Naive thymus-derived CD8-positive, alpha-beta T cell (primary cell): ENCODE measurements at regions not wholly inside any gene's neighbourhood (a gene's known extent, or its start where the extent isn't known, plus 50 kb on each side); places are given as distances from the start of the nearest gene placed in this dataset.

Source experiments
- ATAC-seq, 2 donors: fragments of 150-1000 bp; cut with Tn5 transposase in 1 of 2; sonication (Bioruptor Pico), chemical (Tn5 transposase) in 1 of 2; 1 replicate in 1 of 2; 2 replicates in 1 of 2; pipeline ENCODE4 v1.10.0; 2021; ENCODE audit warnings: mild to moderate bottlenecking in 2 of 2, moderate library complexity in 2 of 2
- POLR2A ChIA-PET: fragments of 350-600 bp; sonication (Branson Sonifier 250); formaldehyde crosslinking; loops from one replicate; lab custom pipeline; 2021; ENCODE audit warnings: antibody characterized with exemption; lab: Charles Lee
- DNase-seq, 10 donors: peaks; one replicate each; pipeline versions ENCODE4 v3.0.0 to v3.0.0-alpha.2; 2020 to 2022
- H3K27ac Mint-ChIP-seq, 10 donors: one replicate each; pipeline ENCODE4 v1.8.0; 2020 to 2022; ENCODE audit warnings: mild to moderate bottlenecking in 10 of 10, mixed read lengths in 10 of 10, moderate library complexity in 4 of 10, inconsistent platforms in 1 of 10
- H3K27me3 Mint-ChIP-seq, 5 donors: one replicate each; pipeline ENCODE4 v1.8.0; 2021 to 2022; ENCODE audit warnings: mixed read lengths in 5 of 5
- H3K36me3 Mint-ChIP-seq, 3 donors: one replicate each; pipeline ENCODE4 v1.8.0; 2020 to 2022; ENCODE audit warnings: mixed read lengths in 3 of 3, mild to moderate bottlenecking in 2 of 3, inconsistent platforms in 1 of 3
- H3K4me1 Mint-ChIP-seq, 4 donors: one replicate each; pipeline ENCODE4 v1.8.0; 2021 to 2022; ENCODE audit warnings: mixed read lengths in 4 of 4
- H3K4me3 Mint-ChIP-seq, 10 donors: one replicate each; pipeline ENCODE4 v1.8.0; 2020 to 2022; ENCODE audit warnings: mild to moderate bottlenecking in 10 of 10, mixed read lengths in 10 of 10, moderate library complexity in 6 of 10, inconsistent platforms in 1 of 10
- H3K9me3 Mint-ChIP-seq, 9 donors: one replicate each; pipeline ENCODE4 v1.8.0; 2020 to 2022; ENCODE audit warnings: mixed read lengths in 9 of 9, mild to moderate bottlenecking in 3 of 9, inconsistent platforms in 1 of 9, moderate library complexity in 1 of 9

DNA sequence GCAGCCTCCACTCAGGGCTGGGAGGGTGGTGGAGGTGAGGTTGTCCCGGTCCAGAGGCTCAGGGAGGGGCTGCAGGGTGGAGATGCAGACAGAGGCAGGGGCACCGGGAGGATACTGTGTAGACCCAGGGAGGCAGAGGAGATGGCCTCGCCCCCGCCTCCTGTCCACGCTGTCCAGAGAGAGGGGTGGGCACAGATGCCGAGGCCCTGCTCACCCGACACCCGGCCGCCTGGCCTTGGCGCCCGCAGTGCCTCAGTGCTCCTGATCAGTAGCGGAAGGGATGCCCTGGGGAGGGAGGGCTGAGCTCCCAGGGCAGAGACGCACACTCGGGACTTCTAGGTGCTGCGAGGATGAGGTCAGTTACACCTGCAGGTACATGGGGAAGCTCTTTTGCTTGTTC is 102.7 kb upstream of the TTC34 start:
- ATAC-seq (no peak), DNase-seq (no peak)
- POLR2A ChIA-PET: no interaction called here
- Mint-ChIP-seq H3K27ac (no peak overlapping the region), H3K36me3 (no peaks in the 10 kb centered on the region), H3K4me1 (peaks cover 0 to 4% (median under 1%) of the 10 kb centered on the region in 4 donors), H3K9me3 (no peaks in the 10 kb centered on the region), H3K4me3 (no peak overlapping the region), H3K27me3 (peaks cover 0 to 4% (median 0%) of the 10 kb centered on the region in 5 donors)

DNA sequence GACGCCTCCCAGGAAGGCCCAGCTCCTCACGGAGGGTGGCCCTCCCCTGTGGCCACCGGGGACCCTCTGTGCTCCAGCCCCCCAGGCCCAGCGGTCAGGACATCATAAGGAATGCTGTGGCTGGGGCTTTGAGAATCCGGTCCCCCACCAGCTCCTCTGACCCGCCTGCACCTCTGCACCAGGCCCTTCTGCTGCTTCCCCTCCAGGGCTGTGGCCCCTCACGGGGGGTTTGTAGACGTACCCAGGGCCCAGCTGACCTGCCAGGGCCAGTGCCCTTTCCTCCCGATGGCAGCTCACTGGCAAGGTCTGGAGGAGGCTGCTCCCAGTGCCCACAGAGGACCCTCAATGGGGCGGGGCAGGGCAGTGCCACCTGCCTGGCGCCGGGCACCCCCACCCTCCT is 103.9 kb upstream of the TTC34 start:
- Mint-ChIP-seq H3K4me3 (no peak overlapping the region), H3K36me3 (no peaks in the 10 kb centered on the region), H3K9me3 (no peaks in the 10 kb centered on the region), H3K4me1 (peaks cover 0 to 2% (median under 1%) of the 10 kb centered on the region in 4 donors), H3K27me3 (peaks cover 0 to 2% (median 0%) of the 10 kb centered on the region in 5 donors), H3K27ac (no peak overlapping the region)
- POLR2A ChIA-PET: no interaction called here
- DNase-seq (no peak), ATAC-seq (no peak)

DNA sequence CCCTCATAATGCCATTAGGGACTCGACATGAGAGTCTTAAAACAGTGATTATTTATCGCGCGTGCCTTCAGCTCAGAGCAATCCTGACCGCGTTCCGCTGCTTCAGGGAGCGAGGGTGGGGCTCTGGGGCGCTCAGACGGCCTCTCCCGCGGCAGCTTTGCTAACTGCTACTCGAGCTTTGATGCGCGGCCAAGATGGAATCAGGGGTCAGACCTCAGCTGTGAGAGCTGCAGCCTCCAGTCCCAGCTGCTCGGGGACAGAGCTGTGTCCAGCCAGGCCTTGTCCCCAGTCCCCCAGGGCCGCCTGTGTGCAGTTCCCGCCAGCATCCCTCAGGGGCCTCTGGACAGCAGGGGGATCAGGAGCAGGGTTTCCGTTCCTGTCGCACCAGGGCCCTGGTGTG is 104.6 kb upstream of the TTC34 start:
- no peak for DNase-seq
- H3K27ac Mint-ChIP-seq: no peak overlapping the region
- POLR2A ChIA-PET: no interaction called here
- H3K9me3 Mint-ChIP-seq: no peaks in the 10 kb centered on the region
- no peaks in the 10 kb centered on the region for H3K36me3 Mint-ChIP-seq
- ATAC-seq: no peak
- H3K4me1 Mint-ChIP-seq: peaks cover 0 to 2% (median under 1%) of the 10 kb centered on the region in 4 donors
- H3K27me3 Mint-ChIP-seq: peaks cover 0 to 2% (median 0%) of the 10 kb centered on the region in 5 donors
- no peak overlapping the region for H3K4me3 Mint-ChIP-seq

DNA sequence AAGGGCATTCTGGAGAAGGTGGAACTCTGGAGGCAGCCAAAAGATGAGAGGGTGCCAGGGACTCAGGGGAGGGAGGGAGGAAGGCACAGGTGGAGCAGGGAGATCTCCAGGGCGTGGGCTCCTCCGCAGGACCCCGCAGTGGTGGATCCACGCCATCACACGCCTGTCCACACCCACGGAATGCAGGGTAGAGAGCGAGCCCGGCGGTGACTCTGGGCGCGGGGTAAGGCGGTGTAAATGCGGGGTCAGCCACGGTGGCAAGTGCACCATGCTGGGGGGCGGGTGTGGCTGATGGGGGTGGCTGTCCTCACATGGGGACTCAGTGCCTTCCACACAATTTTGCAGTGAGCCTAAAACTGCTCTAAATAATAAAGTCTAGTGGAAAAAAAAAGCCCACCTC is 105.1 kb upstream of the TTC34 start:
- DNase-seq (no peak), ATAC-seq (no peak)
- Mint-ChIP-seq H3K9me3 (no peaks in the 10 kb centered on the region), H3K4me3 (no peak overlapping the region), H3K4me1 (peaks cover 0 to 2% (median under 1%) of the 10 kb centered on the region in 4 donors), H3K27me3 (peaks cover 0 to 2% (median 0%) of the 10 kb centered on the region in 5 donors), H3K27ac (peak overlapping the region in 1 of 10 donors; percentile 56), H3K36me3 (no peaks in the 10 kb centered on the region)
- POLR2A ChIA-PET: no interaction called here

DNA sequence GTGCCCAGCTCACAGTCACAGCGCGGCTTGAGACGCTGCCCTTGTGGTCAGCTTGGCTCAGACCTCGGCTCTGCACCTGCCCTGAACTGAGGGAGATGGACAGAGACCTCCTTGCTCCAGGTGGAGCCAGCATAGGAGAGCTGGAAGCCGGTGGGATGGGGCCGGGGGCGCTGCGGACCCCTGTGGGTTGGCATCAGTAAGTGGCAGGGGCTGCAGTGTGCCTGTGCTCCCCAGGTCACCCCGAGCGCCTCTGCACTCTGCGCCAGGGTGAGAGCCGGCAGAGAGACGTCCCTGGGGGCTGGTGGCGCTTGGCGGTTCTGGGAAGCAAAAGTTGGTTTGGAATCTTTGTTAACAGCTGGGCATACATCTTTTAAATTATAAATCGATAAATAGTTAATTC is 105.6 kb upstream of the TTC34 start:
- Mint-ChIP-seq H3K4me3 (no peak overlapping the region), H3K9me3 (no peaks in the 10 kb centered on the region), H3K27me3 (peaks cover 0 to 2% (median 0%) of the 10 kb centered on the region in 5 donors), H3K36me3 (no peaks in the 10 kb centered on the region), H3K4me1 (peaks cover 0 to 2% (median under 1%) of the 10 kb centered on the region in 4 donors), H3K27ac (no peak overlapping the region)
- no peak for ATAC-seq
- no peak for DNase-seq
- POLR2A ChIA-PET: no interaction called here

DNA sequence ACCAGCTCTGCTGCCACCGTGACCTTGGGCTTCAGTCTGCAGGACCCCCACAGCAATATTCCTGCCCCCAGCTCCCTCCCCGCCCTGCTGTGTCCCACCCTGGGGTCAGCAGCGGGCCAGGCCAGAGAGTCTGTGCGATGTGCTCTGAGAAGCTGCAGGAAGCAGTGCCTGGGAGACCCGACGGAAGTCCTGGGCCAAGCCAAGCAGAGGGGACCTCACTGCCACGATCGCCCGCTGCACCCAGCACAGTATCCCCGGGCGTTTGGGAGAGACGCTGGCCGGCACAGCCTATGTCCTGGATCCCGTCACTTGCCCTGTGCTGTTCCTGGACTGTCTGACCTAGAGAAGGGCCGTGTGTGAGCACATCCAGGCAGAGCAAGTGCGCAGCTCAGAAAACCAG is 106.6 kb upstream of the TTC34 start:
- Mint-ChIP-seq H3K4me1 (peaks cover 0 to 2% (median under 1%) of the 10 kb centered on the region in 4 donors), H3K36me3 (no peaks in the 10 kb centered on the region), H3K27me3 (peaks cover 0 to 2% (median 0%) of the 10 kb centered on the region in 5 donors), H3K9me3 (no peaks in the 10 kb centered on the region), H3K27ac (no peak overlapping the region), H3K4me3 (no peak overlapping the region)
- DNase-seq (no peak), ATAC-seq (no peak)
- POLR2A ChIA-PET: no interaction called here

DNA sequence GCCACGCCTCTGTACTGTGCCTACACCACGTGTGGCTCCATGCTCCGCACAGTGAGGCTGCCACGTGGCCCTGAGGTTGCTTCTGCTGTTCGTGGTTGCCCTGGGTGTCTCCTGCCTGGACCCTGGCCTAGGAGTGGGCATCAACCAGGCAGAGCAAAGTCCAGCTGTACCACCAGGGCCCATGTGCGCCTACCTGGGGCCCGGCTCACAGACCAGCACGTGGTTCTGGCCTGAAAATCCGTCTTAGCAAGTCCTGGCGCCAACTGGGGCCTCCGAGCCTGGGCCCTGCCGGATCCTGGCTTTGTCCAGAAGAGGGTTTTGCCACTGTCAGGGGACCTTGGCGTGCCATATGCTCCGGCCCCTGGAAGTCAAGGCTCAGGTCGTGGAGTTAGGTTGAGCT is 107.1 kb upstream of the TTC34 start:
- DNase-seq (no peak), ATAC-seq (no peak)
- Mint-ChIP-seq H3K36me3 (no peaks in the 10 kb centered on the region), H3K27ac (no peak overlapping the region), H3K4me3 (no peak overlapping the region), H3K9me3 (no peaks in the 10 kb centered on the region), H3K4me1 (peaks cover 0 to 2% (median under 1%) of the 10 kb centered on the region in 4 donors), H3K27me3 (peaks cover 0 to 2% (median 0%) of the 10 kb centered on the region in 5 donors)
- POLR2A ChIA-PET: no interaction called here

DNA sequence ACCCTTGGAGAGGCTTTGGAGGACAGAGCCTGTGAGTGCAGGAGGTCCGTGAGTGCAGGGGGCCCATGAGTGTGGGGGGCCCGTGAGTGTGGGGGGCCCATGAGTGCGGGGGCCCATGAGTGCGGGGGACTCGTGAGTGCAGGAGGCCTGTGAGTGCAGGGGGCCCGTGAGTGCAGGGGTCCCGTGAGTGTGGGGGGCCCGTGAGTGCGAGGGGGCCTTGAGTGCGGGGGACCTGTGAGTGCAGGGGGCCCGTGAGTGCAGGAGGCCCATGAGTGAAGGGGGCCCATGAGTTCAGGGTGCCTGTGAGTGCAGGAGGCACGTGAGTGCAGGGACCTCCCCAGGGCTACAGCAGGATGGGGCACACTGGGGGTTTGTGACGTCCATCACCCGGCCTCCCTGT is 108.3 kb upstream of the TTC34 start:
- Mint-ChIP-seq H3K4me3 (no peak overlapping the region), H3K36me3 (no peaks in the 10 kb centered on the region), H3K4me1 (peaks cover 0 to 2% (median under 1%) of the 10 kb centered on the region in 4 donors), H3K9me3 (no peaks in the 10 kb centered on the region), H3K27ac (no peak overlapping the region), H3K27me3 (peaks cover 0 to 2% (median 0%) of the 10 kb centered on the region in 5 donors)
- POLR2A ChIA-PET: no interaction called here
- ATAC-seq: no peak
- no peak for DNase-seq

DNA sequence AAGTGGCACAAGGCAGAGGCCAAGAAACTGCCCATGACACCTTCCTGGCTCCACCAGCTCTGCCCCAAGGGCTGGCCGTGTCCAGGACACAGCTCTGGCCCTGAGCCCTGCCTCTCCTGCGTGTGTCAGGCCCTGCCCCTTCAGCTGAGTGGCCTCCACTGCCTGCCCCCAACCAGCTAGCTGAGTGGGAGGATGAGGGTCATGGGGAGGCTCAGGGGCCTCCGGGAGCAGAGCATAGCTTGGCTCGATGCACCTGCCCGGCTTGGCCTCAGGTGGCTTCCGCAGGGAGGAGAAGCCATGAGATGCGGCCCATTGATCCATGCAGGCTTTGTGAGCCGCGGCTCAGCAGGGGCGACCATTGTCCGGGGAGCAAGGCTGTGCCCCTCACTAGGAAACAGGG is 108.7 kb upstream of the TTC34 start:
- no peak for ATAC-seq
- H3K36me3 Mint-ChIP-seq: no peaks in the 10 kb centered on the region

DNA sequence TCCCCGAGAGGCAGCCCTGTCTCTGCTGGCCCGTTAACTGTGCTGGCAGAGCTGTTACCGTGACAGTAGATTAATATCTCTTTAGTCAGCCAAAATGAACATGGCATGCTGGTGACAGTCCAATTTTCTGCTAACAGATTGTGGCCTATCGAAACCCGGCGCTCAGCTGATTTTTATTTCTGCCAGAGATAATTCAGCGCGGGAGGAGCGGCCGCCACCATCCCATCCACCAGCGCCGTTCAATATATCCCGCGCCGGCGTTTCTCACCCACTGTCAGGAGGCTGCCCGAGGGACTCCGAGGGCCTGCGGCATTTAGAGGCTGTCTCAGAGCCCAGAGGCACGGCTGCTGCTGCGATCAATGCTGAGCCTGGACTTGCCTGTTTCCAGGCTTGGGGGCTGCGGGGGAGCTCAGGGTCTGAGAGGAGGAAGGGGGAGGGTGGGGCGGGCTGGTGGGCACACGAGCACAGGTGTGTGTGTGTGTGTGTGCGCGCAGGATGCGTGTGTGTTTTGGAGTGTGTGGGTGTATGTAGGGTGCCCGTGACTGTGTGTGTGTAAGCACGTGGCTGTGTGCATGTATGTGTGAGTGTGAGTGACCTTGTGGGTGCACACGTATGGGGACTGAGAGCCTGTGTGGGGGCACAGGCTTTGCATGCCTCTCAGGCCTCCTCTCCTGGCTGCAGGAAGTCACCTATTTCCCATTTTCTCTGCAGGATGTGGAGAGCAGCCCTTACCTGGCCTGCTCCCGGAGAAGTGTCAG is 109.7 kb upstream of the ACTRT2 start:
- ATAC-seq (no peak), DNase-seq (no peak)
- Mint-ChIP-seq H3K36me3 (no peaks in the 10 kb centered on the region), H3K9me3 (no peaks in the 10 kb centered on the region), H3K27ac (no peak overlapping the region), H3K27me3 (peaks cover 0 to 1% (median 0%) of the 10 kb centered on the region in 5 donors), H3K4me1 (peaks cover 0 to 5% (median 0%) of the 10 kb centered on the region in 4 donors), H3K4me3 (no peak overlapping the region)
- POLR2A ChIA-PET: no interaction called here

More for the DNA sequence above, 108.7 kb upstream of the TTC34 start:
- Mint-ChIP-seq H3K9me3 (no peaks in the 10 kb centered on the region), H3K27me3 (peaks cover 0 to 2% (median 0%) of the 10 kb centered on the region in 5 donors), H3K4me3 (no peak overlapping the region), H3K27ac (no peak overlapping the region), H3K4me1 (peaks cover 0 to 2% (median under 1%) of the 10 kb centered on the region in 4 donors)
- POLR2A ChIA-PET: no interaction called here
- DNase-seq: no peak

DNA sequence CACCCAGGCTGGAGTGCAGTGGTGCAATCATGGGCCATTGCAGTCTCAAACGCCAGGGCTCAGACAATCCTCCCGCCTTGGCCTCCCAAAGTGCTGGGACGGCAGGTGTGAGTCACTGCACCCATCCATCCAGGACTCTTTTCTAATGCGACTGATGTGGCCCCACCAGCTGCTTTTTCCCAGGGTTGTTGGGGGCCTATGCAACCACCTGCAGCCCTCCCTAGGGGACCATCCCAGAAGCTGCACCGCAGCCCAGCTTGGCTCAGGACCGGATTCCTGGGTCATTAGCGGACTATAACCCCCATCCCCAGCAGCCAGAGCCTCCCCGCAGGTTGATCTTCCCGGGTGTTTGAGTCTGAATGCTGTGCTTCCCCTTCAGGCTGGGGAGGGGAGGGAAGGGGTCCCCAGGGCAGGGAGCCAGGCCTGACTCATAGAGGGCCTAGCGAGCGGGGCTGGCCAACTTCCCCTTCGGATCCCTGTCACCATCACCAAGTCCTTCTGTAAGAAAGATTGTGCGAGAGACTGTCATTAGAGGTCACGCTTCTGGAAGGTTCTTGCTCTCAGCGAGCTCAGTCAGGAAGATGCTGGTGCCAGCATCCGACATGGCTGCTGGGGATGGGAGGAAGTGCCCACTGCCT is 108.7 kb upstream of the ACTRT2 start:
- H3K9me3 Mint-ChIP-seq: no peaks in the 10 kb centered on the region
- peaks cover 0 to 1% (median 0%) of the 10 kb centered on the region in 5 donors for H3K27me3 Mint-ChIP-seq

DNA sequence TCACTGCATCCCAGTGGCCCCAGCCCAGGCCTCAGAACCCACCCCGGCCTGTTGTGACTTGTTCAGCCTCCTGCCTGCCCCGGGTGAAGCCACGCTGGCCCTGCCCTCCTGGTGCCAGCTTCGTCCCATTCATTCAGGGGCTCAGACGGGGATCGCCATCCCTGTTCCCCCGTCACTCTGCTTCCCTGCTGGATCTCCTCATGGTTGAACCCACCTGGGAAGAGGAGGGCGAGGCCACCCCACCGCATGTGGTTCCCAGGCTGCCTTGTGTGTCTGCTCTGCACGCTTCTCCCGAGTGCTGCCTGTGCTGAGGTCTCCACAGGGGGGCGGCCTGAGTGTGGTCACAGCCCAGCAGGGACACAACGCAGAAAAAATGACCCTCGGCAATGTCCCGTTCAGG is 108.2 kb upstream of the ACTRT2 start:
- H3K9me3 Mint-ChIP-seq: no peaks in the 10 kb centered on the region
- no peak for DNase-seq
- POLR2A ChIA-PET: no interaction called here
- H3K4me1 Mint-ChIP-seq: peaks cover 0 to 3% (median 0%) of the 10 kb centered on the region in 4 donors
- H3K4me3 Mint-ChIP-seq: no peak overlapping the region
- peaks cover 0 to 1% (median 0%) of the 10 kb centered on the region in 5 donors for H3K27me3 Mint-ChIP-seq
- no peak overlapping the region for H3K27ac Mint-ChIP-seq
- no peaks in the 10 kb centered on the region for H3K36me3 Mint-ChIP-seq
- ATAC-seq: no peak

More for the DNA sequence above, 108.7 kb upstream of the ACTRT2 start:
- Mint-ChIP-seq H3K4me1 (peaks cover 0 to 3% (median 0%) of the 10 kb centered on the region in 4 donors), H3K4me3 (no peak overlapping the region), H3K36me3 (no peaks in the 10 kb centered on the region), H3K27ac (no peak overlapping the region)
- no peak for DNase-seq
- no peak for ATAC-seq
- POLR2A ChIA-PET: no interaction called here

DNA sequence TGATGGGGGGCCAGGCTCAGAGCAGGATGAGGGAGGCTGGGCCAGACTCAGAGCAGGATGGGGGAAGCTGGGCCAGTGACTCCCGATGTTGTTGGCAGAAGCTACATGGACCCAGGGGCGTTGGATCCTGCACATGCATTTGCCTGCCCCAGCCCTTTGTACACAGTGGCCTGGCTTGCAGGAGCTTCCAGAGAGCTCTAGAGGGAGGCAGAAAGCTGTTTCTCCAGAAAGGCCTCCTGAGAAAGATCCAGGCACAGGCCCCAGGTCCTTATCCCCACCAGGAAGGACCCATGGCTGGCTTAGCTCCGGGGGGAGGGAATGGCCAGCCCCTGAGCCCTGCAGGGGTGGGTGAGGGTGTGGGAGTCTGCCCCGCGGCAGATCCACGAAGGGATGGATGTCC is 106.6 kb upstream of the ACTRT2 start:
- Mint-ChIP-seq H3K4me3 (no peak overlapping the region), H3K27ac (peak overlapping the region in 1 of 10 donors; percentile 53), H3K27me3 (peaks cover 0 to 1% (median 0%) of the 10 kb centered on the region in 5 donors), H3K9me3 (no peaks in the 10 kb centered on the region), H3K4me1 (peaks cover 0 to 3% (median 0%) of the 10 kb centered on the region in 4 donors), H3K36me3 (no peaks in the 10 kb centered on the region)
- no peak for DNase-seq
- POLR2A ChIA-PET: no interaction called here
- ATAC-seq: no peak
